ENCODE measurements at regions not wholly inside any gene's neighbourhood (a gene's known extent, or its start where the extent isn't known, plus 50 kb on each side); places are given as distances from the start of the nearest gene placed in this dataset.
"Not testable (repeated sequence)": the region's sequence is repeated elsewhere in the genome, so short reads cannot be mapped to it uniquely, and the experiment has no call there.

- 0 out of 2 replicates have a peak, but pooled peaks cover 3% of the 10 kb centered on the region for H3K9me2 ChIP-seq (replicated peaks; ENCODE audit: insufficient read depth, low read length)
- H3K4me3 ChIP-seq (ENCODE audit: insufficient read depth, low read length, poor library complexity, severe bottlenecking): no peak overlapping the region
- no peak overlapping the region for H3K27ac ChIP-seq (ENCODE audit: low read depth, low read length)
- H3K9me3 ChIP-seq (ENCODE audit: insufficient read depth, low read length): no peaks in the 10 kb centered on the region
- H3K79me2 ChIP-seq (ENCODE audit: insufficient read depth, low read length): no peaks in the 10 kb centered on the region
- H3F3A ChIP-seq (ENCODE audit: insufficient read depth): no peaks in the 10 kb centered on the region
- TF ChIP-seq CTCF (IDR thresholded peaks at IDR 0.05; ENCODE audit: insufficient read depth, low read length, poor library complexity, severe bottlenecking) (no peak), EZH2phosphoT487 (conservative IDR thresholded peaks at IDR 0.05; ENCODE audit: low read length) (no peak)
- H3K9ac ChIP-seq (ENCODE audit: low read length): no peak overlapping the region
- no peaks in the 10 kb centered on the region for H3K36me3 ChIP-seq (ENCODE audit: low read length)
- no peak overlapping the region for H3K4me2 ChIP-seq (ENCODE audit: low read depth, low read length, poor library complexity, severe bottlenecking)
- H3K27me3 ChIP-seq (ENCODE audit: low read length): no peaks in the 10 kb centered on the region
- H2AFZ ChIP-seq (ENCODE audit: low read depth, low read length, severe bottlenecking): no peak overlapping the region
- no peaks in the 10 kb centered on the region for H4K20me1 ChIP-seq (ENCODE audit: low read depth, low read length)
Measured at GRCh38 chr1:95659166-95659565, 425.2 kb downstream of the RWDD3 start.

GRCh38 chr1:95659588-95659987 is 425.6 kb downstream of the RWDD3 start:
- H3F3A ChIP-seq (ENCODE audit: insufficient read depth): no peaks in the 10 kb centered on the region
- no peaks in the 10 kb centered on the region for H3K79me2 ChIP-seq (ENCODE audit: insufficient read depth, low read length)
- H3K9me3 ChIP-seq (ENCODE audit: insufficient read depth, low read length): no peaks in the 10 kb centered on the region
- no peak overlapping the region for H3K4me3 ChIP-seq (ENCODE audit: insufficient read depth, low read length, poor library complexity, severe bottlenecking)
- H3K27me3 ChIP-seq (ENCODE audit: low read length): no peaks in the 10 kb centered on the region
- no peak overlapping the region for H2AFZ ChIP-seq (ENCODE audit: low read depth, low read length, severe bottlenecking)
- no peak overlapping the region for H3K4me2 ChIP-seq (ENCODE audit: low read depth, low read length, poor library complexity, severe bottlenecking)
- no peak overlapping the region for H3K27ac ChIP-seq (ENCODE audit: low read depth, low read length)
- no peak for TF ChIP-seq CTCF (IDR thresholded peaks at IDR 0.05; ENCODE audit: insufficient read depth, low read length, poor library complexity, severe bottlenecking)
- TF ChIP-seq EZH2phosphoT487 (conservative IDR thresholded peaks at IDR 0.05; ENCODE audit: low read length): no peak
- H3K9ac ChIP-seq (ENCODE audit: low read length): no peak overlapping the region
- no peaks in the 10 kb centered on the region for H4K20me1 ChIP-seq (ENCODE audit: low read depth, low read length)
- H3K9me2 ChIP-seq (replicated peaks; ENCODE audit: insufficient read depth, low read length): 0 out of 2 replicates have a peak, but pooled peaks cover 3% of the 10 kb centered on the region
- H3K36me3 ChIP-seq (ENCODE audit: low read length): no peaks in the 10 kb centered on the region

GRCh38 chr1:95660736-95661135 is 426.7 kb downstream of the RWDD3 start:
- no peaks in the 10 kb centered on the region for H3K79me2 ChIP-seq (ENCODE audit: insufficient read depth, low read length)
- no peaks in the 10 kb centered on the region for H3K36me3 ChIP-seq (ENCODE audit: low read length)
- no peak overlapping the region for H3K9ac ChIP-seq (ENCODE audit: low read length)
- H3F3A ChIP-seq (ENCODE audit: insufficient read depth): no peaks in the 10 kb centered on the region
- TF ChIP-seq CTCF (IDR thresholded peaks at IDR 0.05; ENCODE audit: insufficient read depth, low read length, poor library complexity, severe bottlenecking): no peak
- TF ChIP-seq EZH2phosphoT487 (conservative IDR thresholded peaks at IDR 0.05; ENCODE audit: low read length): no peak
- no peaks in the 10 kb centered on the region for H3K27me3 ChIP-seq (ENCODE audit: low read length)
- H4K20me1 ChIP-seq (ENCODE audit: low read depth, low read length): no peaks in the 10 kb centered on the region
- no peaks in the 10 kb centered on the region for H3K9me3 ChIP-seq (ENCODE audit: insufficient read depth, low read length)
- no peak overlapping the region for H3K4me3 ChIP-seq (ENCODE audit: insufficient read depth, low read length, poor library complexity, severe bottlenecking)
- no peak overlapping the region for H2AFZ ChIP-seq (ENCODE audit: low read depth, low read length, severe bottlenecking)
- H3K27ac ChIP-seq (ENCODE audit: low read depth, low read length): no peak overlapping the region
- H3K4me2 ChIP-seq (ENCODE audit: low read depth, low read length, poor library complexity, severe bottlenecking): no peak overlapping the region
- 0 out of 2 replicates have a peak, but pooled peaks cover 3% of the 10 kb centered on the region for H3K9me2 ChIP-seq (replicated peaks; ENCODE audit: insufficient read depth, low read length)

GRCh38 chr1:95663530-95663929 is 429.5 kb downstream of the RWDD3 start:
- H3K36me3 ChIP-seq (ENCODE audit: low read length); H3F3A ChIP-seq (ENCODE audit: insufficient read depth); H2AFZ ChIP-seq (ENCODE audit: low read depth, low read length, severe bottlenecking): not testable (repeated sequence)

More at GRCh38 chr1:95663530-95663929, 429.5 kb downstream of the RWDD3 start:
- H3K9me2 ChIP-seq (replicated peaks; ENCODE audit: insufficient read depth, low read length); H3K9me3 ChIP-seq (ENCODE audit: insufficient read depth, low read length); H3K9ac ChIP-seq (ENCODE audit: low read length); H3K4me2 ChIP-seq (ENCODE audit: low read depth, low read length, poor library complexity, severe bottlenecking); H3K27ac ChIP-seq (ENCODE audit: low read depth, low read length); H3K79me2 ChIP-seq (ENCODE audit: insufficient read depth, low read length); H3K27me3 ChIP-seq (ENCODE audit: low read length); H4K20me1 ChIP-seq (ENCODE audit: low read depth, low read length); H3K4me3 ChIP-seq (ENCODE audit: insufficient read depth, low read length, poor library complexity, severe bottlenecking): not testable (repeated sequence)
